OCI-LY3 (cell line): ENCODE measurements at regions not wholly inside any gene's neighbourhood (a gene's known extent, or its start where the extent isn't known, plus 50 kb on each side); places are given as distances from the start of the nearest gene placed in this dataset.

ENCODE experiments used
- CTCF ChIP-seq: fragments of 200-600, 300-600 bp; sonication (generic); IDR thresholded peaks from 2 replicates; pipeline ENCODE4 v1.5.1; 2014; ENCODE audit warnings: antibody characterized with exemption, low read length, low read depth
- EZH2phosphoT487 ChIP-seq: fragments of 200-600 bp; shearing (Covaris generic); IDR thresholded peaks from 2 replicates; pipeline ENCODE4 v1.6.1; 2018; ENCODE audit warnings: antibody characterized with exemption, mixed run types, low read depth

- no peak for TF ChIP-seq CTCF
- no peak for TF ChIP-seq EZH2phosphoT487
These were observed 52.0 kb upstream of the ZNRF2 start for GRCh38 chr7:30232391-30232790.
